Smooth muscle cell of the brain vasculature (primary cell): ENCODE measurements at regions not wholly inside any gene's neighbourhood (a gene's known extent, or its start where the extent isn't known, plus 50 kb on each side); places are given as distances from the start of the nearest gene placed in this dataset.
"Not testable (repeated sequence)": the region's sequence is repeated elsewhere in the genome, so short reads cannot be mapped to it uniquely, and the experiment has no call there.

Source experiments
- DNase-seq: peaks from one replicate; pipeline ENCODE4 v3.0.0-alpha.2; 2012; ENCODE audit warnings: low read depth, low spot score

DNA sequence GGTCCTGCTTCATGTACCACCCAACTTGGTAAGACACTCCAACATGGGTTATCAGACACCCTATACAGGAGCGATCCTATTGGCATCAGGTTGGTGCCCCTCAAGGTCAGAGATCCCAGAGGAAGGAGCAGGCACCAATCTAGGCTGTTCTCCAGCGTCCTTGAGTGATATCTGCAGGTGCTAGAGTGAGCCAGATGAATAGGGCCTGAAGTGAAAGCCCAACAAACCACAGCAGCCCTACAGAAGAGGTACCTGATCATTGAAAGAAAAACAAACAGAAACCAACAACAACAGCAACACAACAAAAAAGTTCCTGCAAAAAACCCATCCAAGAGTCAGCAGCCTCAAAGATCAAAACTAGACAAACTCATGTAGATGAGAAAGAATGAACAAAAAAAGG lies 584.8 kb downstream of the HINT1 start:
- no peak for DNase-seq

DNA sequence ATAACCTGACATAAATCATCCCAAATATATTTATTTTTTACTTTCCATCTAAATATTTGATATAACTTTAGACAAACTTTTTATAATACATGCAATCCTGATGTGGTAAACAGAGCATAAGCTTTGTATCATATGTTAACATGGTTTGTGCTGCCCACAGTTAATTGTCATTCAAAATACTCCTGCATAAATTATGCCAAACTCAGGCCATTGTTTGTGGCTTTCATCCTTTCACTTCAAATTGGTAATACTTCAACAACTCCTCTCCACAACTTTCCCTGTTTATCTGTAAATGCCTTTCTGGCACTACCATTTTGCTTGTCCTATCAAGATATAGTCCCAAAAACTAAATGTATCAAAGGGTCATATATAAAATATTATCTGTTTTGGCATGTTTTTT lies 586.7 kb downstream of the HINT1 start:
- no peak for DNase-seq

DNA sequence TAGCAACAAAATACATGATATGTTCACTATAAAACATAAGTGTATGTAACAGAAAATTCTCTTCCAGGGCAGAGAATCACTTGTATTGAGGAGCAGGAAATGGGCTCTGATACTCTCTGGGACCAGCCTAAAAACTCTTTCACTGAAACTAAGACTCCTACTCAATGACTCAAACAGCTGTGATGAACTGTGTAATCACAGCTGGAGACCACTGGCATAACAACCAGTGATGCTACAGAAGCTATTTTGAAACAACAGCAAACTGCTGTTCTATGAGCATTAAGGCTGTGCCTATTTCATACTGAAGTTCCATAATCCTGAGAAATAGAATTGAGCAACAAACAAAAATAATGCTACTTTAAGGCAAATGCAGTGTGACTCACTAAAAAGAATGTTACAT lies 594.0 kb downstream of the HINT1 start:
- peak; percentile 74 for DNase-seq

DNA sequence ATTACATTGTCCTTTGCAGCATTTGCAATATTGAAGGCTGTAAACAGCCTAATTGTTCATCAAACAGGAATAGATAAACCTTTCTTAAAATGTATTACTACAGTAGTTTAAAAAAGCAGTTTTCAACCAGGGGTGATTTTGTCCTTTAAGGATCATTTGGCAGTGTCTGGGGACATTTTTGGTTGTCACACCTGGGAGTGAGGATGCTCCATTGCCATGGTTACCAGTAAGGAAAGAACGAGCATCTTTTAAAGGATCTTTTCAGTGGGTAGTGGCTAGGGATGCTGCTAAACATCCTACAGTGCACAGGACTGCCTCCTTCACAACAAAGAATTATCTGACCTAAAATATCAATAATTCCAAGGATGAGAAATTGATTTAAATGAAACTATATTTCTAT lies 596.3 kb downstream of the HINT1 start:
- DNase-seq, result no peak

DNA sequence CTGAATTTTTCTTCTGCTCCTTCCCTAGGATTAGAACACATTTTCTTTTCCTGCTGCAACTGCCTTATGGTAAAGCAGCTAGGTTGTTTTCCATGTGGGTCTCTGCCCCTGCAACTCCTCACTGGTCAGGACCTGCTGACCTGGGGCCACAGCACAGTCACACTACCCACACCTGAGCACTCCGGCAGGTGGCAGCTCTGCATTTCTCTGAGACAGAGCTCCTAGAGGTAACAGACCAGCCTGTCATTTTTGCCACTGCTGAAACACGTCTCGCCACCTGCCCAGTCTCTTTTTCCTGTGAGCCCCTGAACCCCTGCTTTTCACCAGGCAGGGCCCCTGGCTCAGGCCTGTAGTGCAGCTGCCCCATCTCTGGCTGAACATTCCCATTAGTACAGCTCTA lies 609.6 kb downstream of the HINT1 start:
- no peak for DNase-seq

DNA sequence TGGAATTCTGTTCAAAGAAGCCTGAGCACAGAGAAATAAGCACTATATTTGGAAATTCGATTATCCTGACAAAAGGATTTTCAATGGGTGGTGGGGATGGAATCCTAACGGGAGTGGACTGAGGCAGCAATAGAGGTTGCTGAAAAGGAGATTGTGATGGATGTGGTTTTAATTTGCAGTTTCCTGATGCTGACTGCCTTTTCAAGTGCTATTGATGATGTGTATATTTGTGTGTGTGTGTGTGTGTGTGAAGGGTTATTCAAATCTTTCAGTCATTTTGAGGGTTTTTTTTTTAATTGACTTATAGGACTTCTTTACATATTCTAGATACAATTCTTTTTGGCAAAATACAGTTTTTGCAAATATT lies 614.5 kb downstream of the HINT1 start:
- DNase-seq, result no peak

DNA sequence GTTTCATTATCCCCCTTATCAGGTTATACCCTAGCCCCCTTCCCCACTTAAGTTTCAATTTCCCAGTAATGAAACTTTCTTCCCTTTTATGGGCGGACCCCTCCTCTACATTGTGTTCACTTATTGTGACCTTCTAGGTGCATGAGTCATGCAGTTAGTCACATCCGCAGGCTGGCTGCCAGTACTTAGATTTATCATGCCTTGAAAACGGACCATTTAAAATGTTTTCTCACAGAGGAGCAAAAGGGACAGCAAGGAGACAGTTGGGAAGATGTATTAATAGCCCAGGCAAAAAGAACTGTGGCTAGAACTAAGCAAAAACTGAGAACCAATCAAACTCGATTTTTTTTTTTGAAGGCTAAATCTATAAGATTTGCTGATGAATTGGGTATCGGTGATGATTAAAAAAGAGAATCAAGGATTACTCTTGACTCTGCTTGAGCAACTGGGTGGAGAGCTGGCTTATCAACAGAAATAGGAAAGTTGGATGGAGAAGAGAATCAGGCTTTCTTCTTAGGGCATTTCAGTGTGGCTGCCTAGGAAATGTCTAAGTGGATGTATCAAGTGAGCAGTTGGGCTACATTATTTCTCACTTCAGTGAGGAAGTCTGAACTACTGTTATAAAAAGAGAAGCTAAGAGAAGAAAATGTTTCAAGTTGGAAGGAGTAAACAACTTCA lies 615.0 kb downstream of the HINT1 start:
- peak; percentile 53 for DNase-seq

DNA sequence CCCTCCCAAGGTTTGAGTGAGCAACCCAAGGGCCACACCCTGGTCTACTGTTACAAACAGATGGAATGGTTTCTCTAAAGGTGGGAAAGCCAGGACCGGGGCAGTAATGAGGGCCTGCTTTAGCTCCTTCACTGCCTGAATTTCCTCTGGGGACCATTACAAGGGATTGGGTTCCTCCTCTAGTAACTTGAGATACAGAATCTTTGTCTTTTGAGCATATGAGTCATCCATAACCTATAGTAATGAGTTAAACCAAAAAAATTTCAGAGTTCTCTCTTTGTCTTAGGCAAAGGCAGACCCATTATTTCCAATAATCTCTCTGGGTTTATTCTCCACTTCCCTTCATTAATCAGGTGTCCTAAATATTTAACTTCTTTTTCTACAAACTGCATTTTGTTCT lies 618.8 kb downstream of the HINT1 start:
- no peak for DNase-seq

DNA sequence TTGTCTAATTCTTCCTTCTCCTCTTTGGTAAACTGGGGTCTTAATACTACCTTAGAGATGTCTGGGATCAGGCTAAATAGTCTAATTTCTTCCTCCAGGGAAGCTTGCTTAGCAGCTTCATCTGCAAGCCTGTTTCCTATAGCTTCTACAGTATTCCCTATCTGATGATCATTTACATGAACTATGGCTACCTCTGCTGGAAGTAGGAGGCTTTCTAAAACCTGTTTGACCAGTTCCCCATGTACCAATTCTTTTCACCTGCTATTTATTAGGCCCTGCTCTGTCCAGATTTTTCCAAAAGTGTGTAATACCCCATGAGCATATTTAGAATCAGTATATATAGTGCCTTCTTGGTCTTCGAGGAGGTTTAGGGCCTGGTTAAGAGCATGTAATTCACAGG lies 619.8 kb downstream of the HINT1 start:
- DNase-seq, result no peak

DNA sequence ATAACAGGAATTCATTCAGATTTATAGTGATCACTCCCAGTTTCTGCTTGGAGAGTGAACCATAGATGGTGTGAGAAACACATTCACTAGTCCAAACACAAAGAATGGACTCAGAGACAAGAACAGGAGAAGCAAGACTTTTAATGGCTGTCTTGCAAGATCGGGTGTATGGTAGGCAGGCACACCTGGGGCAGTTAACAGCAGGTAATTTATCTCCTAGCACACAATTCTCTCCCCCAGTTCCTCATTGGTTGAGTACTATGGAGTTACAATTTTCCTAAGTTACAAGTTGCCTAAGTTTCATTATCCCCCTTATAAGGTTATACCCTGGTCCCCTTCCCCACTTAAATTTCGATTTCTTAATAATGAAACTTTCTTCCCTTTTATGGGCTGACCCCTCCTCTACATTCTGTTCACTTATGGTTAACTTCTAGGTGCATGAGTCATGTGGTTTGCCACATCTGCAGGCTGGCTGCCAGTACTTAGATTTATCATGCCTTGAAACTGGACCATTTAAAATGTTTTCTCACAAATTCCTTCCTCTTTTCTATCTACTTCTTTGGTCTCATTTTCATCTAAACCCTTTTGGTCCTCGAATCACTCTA lies 623.3 kb downstream of the HINT1 start:
- DNase-seq, result no peak

DNA sequence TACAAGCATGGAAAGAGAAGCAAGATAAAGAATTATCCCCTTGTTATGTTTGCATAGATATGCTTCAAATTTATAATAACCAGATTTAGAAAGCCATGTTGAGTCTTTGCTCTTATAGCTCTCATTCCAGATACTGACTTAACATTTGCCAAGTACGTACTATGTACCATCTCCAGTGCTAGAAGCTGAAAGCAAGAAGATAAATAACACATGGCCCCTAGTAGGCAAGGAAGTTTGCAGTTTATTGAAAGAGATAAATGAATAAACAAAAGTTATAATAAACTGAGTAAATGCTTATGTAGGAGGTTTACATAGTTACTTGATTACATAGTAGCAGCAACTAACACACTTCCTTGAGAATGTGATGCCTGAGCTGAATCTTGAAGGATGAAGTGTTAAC lies 628.4 kb downstream of the HINT1 start:
- no peak for DNase-seq

DNA sequence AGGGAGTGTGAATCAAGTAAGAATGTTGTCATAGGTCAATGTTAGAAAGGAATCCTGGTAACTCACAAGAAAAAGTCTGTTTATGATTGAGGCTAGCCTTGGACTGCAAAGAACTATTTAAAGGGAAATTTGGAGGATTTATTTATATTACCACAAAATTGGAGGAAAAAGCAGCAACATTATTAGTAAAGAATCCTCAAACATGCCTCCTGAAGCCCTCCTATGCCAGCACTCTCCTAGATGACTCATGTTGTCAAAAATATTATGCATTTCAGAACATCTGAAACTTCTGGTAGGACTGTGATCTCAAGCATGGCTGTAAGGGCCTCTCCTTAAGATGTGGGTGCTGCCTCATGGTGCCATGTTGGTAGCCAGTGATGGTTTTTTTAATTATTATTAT lies 628.5 kb downstream of the CHSY3 start:
- no peak for DNase-seq

DNA sequence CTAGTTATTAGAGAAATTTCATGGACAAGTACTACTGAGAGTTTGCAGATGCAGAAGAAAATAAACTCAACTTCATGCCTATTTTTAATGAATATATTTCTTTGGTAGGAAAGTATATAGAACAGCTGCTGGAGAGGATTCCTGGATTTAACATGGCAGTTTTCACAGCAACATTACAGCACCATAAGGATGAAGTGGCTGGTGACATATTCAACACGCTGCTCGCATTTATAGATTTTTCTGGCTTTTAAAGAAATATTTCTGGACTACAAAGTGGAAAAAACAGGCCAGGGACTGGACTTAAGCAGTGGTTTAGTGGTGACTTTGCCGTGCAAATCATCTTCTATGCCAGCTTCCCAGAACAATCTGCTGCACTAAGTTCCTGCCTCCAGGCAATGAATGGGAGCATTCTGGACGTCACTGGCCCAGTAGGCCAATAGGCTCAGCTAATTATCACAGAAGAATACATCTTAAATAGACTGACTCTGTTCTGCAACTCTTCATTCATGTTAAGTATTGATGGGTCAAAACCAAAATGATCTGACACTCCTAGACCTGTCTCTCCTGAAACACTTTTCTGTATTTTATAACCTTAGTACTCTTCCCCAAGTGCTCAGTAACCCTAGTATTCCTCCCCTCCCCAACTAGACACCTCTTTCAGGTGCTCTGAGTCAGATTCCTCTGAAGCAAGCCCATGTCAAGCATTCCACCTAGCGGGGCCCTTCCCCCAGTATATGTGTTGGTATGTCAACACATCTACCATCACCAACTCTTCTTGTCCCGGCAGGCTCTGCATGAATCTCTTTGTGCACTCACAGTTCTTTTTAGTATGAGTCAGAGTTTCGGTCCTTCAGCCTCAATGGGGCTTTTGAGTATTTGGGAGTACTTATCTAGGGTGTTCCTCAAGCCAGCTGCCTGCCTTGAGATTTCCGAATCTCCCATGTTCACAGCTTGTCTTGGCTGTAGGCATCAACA lies 625.5 kb downstream of the CHSY3 start:
- DNase-seq, result no peak

DNA sequence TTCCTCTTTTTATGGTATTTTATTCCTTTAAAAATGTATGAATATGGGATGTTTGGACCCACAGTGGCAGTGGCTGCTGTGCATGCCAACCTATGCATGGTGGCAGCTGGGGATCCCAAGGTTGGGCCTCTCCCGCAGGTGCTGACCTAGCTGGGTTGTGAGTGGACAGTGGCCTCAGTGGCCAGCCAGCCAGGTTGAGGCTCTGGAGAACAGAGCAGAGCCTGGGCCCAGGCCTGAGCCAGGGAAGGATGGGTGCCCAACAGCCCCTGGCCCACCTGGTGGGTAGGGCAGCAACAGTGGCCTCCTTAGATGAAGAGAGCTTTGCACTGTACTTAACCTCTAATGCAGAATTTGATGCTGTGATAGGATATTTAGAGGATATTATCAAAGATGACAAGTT lies 624.8 kb downstream of the CHSY3 start:
- no peak for DNase-seq

DNA sequence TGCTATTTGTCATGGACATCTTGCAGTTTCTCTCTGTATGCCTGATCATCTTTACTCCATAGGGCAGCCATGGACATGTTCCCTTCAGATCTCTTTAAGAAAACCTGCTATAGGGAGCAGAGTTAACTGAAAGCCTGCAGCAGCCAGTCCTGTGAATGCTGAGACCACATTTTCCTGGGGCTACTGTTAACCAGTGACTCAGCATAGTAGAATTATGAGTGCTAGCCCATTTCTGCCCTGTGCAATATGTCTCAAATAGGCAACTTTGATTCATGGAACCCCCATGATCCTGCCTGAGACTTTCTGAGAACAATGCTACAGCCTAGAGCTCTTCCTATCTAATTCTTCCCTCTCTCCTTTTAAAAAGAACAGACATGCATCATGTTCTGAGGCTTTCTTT lies 624.2 kb downstream of the CHSY3 start:
- no peak for DNase-seq

DNA sequence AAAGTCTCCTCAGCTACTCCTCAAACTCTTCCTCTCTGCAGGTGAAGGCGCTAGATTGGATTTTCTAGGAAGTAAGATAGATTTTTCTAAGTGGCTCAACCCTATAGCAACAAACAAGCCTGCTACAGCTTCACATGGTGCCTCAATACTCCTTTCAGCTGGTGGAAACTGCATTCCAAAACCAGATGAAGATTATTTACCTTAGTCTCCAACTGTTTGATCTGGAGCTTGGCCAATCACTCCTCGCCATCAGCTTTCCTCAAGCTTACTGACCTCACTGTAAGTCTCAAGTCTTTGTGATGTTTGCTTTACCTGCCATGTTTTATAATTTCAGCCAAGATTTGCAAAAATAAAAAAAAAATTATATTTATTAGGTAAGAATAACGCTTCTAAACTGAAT lies 622.4 kb downstream of the CHSY3 start:
- peak; percentile 92 for DNase-seq

DNA sequence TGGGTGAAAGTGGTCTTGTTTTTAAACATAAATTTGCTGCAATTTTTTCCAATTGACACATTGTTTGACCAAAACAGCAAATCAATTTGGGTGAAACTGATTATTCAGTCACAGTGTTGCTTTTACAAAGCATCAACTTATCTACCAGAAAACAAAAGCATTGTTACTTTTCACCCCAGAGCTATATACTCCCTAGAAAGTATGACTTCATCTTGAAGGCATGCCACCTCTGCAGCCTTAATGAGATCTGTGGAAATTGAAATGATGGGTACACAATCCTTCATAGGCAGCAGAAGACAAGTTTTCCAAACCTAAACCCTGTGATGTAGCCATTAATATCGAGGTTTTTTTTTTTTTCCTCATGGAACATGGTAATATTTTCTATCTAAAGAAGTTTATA lies 615.9 kb downstream of the CHSY3 start:
- no peak for DNase-seq

DNA sequence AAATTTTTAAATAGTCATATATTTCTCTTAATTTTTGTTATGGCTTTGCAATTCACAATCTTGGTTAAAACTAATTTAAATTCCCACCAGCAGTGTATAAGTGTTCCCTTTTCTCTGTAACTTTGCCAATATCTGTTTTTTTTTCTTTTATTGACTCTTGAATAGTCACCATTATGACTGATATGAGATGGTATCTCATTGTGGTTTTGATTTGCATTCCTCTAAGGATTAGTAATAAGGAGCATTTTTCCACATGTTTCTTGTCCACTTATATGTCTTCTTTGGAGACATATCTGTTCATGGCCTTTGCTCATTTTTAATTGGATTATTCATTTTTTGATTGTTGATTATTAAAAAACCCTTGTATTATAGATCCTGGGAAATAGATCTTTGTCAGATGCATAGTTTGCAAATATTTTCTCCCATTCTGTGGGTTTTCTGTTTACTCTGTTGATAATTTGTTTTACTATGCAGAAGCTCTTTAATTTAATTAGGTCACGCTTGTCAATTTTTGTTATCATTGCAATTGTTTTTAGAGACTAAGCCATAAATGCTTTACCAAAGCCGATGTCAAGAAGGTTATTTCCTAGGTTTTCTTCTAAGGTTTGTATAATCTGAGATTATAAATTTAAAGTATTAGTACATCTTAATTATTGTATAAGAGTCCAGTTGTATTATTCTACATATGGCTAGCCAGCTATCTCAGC lies 610.9 kb downstream of the CHSY3 start:
- DNase-seq, result no peak

DNA sequence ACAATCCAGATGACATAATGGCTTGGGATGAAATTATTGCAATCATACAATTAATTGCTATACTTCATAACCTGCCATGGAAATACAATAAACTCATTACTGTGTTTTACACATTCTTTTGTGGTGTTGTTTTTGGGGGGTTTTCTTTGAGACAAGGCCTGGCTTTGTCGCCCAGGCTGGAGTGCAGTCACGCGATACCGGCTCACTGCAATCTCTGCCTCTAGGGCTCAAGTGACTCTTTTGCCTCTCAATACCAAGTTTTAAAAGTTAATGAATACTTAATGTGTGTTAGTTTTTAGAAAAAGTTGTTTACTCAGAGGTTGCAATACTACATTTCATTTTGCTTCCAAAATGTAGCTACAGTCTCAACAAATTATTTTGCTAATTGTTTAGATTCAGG lies 598.4 kb downstream of the CHSY3 start:
- no peak for DNase-seq

DNA sequence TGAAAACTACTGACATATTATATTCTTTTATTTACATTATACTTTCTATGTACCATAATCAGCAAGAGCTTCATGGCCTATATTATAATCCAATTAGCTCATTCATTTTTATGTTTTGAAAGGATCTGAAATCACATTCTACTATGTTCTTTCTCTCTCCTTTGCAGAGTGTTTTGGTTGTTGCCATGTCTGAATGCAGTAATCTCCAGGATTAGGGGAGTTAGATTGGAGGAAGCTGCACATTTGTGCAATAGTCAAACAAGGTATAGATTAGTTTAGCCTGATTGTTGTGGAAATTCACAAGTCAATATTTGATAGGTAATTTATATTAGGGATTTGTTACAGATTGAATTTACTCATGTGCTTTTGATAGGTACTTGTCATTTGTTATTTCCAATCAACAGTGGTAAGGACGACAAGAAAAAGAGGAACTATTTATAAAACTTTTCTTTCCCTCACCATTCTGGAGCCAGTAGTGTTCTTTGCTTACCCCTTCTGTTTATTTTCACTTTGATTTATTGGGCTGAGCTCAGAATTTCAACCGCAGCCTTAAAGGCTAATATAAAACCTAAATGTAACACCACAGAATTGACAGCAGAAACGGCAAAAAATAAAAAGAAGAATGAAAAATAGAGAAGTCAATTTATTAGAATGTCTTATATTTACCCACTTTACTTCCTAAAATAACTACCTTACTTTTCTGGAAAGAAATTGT lies 597.0 kb downstream of the CHSY3 start:
- DNase-seq, result no peak

DNA sequence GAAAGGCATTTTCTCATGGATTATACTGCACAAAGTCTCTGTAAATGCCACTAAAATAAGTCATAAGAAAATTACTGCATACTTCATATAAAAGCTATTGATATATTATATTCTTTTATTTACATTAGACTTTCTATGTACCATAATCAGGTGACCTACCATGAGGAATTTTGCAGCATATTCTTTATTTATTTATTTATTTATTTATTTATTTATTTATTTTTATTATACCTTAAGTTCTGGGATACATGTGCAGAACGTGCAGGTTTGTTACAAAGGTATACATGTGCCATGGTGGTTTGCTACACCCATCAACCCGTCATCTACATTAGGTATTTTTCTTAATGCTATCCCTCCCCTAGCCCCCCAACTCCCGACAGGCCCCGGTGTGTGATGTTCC lies 596.2 kb downstream of the CHSY3 start:
- DNase-seq, result not testable (repeated sequence)
